NOMO-1 (cell line): ENCODE measurements at regions not wholly inside any gene's neighbourhood (a gene's known extent, or its start where the extent isn't known, plus 50 kb on each side); places are given as distances from the start of the nearest gene placed in this dataset.

Source experiments
- DNase-seq, 2 experiments: peaks; one replicate each; lab custom pipeline; 2025; ENCODE audit not compliant: unreplicated experiment in 2 of 2; lab: John Stamatoyannopoulos, UW

DNA sequence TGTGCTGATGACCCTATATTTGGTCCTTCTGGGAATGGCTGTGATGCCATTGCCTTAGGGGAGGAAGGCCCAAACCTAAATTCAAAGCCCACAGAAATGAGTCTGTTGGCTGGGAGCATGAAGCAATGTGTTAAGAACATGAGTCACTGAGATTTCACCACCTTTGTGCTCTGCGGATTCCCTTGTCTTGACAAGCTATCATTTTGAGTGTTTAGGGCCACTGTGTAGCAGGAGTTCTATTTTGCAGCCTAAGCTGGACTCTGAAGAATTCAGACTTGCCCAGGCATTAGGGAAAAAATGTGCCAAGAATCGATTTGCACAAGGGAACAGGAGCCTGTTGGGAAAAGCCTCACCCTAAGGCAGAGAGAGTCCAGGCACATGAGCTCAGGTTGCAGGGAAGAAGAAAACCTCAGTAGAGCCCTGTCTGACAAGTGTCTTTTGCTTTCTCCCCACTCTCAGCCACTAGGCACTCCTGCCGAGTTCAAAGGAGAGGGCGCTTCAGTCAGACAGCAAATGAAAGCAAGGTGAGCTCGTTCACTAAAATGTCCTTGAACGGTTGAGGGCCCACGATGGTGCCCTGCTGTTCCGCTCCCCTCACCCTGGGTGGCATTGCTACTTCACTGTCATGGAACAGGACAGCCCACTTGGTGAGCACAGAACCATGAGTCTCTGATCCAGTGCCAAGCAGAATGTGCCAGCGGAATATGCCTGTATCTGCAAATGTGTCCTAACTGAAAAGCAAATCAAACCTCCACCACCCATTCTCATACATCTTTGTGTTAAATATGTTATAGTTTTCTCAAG, 93.6 kb downstream of the PRLHR start:
- DNase-seq: peak; percentile 72 to 92

GRCh38 chr10:118501171-118501570, 94.3 kb downstream of the PRLHR start:
- no peak for DNase-seq

DNA sequence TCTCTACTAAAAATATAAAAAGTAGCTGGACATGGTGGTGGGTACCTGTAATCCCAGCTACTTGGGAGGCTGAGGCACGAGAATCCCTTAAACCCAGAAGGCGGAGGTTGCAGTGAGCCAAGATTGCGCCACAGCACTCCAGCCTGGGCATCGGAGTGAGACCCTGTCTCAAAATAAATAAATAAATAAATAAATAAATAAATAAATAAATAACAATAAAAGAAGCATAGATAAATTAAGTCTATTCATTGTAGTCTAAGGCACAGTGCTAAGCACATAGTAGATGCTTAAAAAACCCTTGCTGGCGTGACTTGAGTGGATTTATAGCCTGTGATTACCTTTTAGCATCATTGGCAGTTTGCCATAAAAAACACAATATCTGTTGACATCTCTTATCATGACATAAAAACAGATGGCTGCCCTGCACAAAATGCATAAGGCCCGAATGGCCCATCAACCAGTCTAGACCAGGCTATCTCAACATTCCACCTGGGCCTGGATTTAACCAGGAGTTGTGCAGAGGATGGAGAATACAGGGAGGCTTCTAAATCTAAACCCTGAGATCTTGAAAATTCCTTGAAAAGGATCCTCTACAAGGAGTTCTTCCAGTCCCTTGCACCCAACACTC, 94.9 kb downstream of the PRLHR start:
- no peak for DNase-seq

DNA sequence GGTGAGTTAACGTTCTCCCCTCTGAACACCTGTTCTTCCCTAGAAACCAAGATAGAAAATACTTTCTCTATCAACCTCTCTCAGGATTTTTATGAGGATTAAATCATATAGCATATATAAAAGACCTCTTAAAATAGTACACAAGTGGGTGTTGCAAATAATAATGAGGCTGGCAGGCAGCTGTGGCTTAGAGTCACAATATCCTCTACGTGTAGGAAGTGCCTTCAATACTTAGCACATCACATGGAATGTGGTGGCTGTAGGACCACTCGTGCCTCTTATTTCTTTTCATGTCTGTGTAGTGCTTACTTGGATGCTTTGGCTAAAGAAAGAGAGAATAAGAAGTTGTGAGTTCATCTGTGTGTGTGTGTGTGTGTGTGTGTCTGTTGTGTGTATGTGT, 96.3 kb downstream of the PRLHR start:
- DNase-seq: no peak

DNA sequence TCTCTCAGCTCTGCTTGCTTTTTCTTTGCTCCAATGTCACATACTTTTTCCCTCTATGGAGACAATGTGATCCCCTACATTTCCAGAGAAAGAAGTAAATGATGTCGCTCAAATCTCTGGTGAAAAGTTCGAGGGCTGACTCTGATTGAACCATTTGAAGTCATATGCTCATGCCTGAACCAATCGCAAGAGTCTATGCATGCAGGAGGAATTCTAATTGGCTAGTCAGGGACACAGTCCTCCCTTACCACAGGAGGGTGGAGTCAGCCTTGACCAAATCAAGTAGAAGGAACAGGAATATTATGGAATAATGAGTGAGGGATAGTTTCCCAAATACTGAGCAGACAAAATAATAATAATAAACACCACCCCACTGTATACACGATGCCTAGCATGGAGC, 96.8 kb downstream of the PRLHR start:
- DNase-seq: no peak

DNA sequence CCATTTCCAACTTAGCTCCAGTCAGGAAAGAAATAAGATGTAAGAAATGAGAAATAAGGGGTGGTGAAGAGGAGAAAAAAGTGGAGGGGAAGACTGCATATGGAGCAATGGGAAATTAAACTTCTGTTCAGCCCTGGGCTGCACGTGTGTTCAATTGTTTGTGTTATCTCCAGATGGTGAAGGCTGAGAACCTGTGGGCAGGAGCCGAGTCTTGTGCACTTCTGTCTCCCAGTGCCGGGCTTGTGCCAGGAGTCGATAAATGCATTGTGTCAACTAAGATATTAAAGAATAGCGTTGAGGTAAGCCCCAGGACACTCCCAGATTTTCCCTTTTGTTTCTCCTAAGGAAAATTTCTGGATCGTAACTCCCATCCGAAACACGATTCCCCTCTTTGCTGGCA, 98.2 kb downstream of the PRLHR start:
- DNase-seq: no peak

GRCh38 chr10:118496525-118496924, 98.9 kb downstream of the PRLHR start:
- DNase-seq: no peak

DNA sequence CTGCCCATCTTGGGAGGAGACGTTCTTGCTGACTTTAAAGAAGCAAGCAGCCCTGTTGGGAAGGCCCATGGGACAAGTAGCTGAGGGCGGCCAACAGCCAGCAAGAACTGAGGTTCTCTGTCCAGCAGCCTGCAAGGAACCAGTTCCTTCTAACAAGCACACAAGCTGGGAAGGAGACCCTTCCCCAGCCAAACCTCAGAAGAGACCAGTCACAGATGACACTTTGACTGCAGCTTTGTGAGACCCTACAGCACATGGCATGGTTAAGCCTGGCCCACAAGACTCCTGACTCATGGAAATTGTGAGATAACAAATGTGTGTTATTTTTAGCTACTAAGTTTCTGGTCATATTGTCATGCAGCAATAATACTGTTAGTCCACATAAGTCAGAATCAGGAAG, 99.9 kb downstream of the PRLHR start:
- DNase-seq: peak; percentile 8 to 42

DNA sequence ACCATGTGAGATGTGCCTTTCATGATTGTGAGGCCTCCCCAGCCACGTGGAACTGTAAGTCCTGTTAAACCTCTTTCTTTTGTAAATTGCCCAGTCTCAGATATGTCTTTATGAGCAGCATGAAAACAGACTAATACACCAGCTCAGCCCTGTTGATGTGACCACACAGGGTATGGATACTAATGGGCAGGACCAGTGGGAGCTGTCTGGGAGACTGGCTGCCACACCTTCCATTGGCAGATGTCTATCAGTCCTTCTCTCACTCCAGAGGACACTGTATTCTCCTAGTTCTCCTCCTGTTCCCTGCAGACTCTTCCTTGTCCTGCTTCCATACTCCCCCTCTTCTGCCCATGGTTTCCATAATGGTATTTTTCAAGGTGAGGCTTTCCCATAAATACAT, 104.4 kb downstream of the PRLHR start:
- DNase-seq: no peak

DNA sequence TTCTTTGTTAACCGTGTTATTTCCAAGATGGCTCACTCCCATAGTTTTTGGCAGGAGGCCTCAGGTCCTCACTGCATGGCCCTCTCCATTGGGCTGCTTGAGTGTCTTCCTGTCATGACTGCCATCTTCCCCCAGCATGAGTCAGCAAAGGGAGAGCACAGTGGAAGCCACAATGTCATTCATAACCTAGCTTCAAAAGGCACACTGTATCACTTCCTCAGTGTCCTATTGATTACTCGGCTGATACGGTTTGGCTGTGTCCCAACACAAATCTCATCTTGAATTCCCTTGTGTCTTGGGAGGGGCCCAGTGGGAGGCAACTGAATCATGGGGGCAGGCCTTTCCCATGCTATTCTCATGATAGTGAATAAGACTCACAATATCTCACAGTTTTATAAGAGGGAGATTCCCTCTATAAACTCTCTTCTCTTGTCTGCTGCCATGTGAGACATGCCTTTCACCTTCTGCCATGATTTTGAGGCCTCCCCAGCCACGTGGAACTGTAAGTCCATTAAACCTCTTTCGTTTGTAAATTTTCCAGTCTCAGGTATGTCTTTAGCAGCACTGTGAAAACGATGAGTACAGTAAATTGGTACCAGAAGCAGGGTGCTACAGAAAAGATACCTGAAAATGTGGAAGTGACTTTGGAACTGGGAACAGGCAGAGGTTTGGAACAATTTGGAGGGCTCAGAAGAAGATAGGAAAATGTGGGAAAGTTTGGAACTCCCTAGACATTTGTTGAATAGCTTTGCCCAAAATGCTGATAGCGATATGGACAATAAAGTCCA, 106.5 kb downstream of the PRLHR start:
- no peak for DNase-seq

- DNase-seq: no peak
Measured at GRCh38 chr10:118485641-118486040, 109.8 kb downstream of the PRLHR start.

DNA sequence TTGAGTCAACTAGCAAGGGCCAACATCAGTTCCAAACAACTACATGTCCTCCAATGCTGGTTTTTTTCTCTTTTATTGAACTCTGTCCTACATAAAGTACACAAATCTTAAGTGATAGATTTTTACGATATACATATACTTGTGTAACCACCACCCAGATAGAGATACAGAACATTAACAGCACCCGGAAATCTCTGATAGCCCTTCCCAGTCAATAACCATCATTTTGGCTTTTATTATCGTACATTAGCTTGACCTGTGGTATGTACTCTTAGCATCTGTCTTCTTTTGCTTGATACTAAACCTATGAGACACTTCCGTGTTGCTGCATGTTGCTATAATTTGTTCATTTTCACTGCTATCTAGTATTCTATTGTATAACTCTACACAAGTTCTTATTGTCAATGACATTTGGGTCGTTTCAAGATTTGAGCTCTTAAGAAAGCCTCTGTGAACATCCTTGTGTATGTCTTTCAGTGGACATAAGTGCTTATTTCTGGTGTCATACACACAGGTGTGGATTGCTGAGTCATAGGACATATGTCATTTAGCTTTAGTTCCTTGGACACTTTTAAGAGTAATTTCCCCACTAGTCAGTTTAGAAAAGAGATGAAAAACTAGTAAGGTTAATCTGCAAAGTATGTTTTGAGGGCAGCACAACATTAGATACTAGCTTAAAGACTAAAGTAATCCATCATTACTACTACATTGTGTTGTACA, 111.1 kb downstream of the PRLHR start:
- no peak for DNase-seq

DNA sequence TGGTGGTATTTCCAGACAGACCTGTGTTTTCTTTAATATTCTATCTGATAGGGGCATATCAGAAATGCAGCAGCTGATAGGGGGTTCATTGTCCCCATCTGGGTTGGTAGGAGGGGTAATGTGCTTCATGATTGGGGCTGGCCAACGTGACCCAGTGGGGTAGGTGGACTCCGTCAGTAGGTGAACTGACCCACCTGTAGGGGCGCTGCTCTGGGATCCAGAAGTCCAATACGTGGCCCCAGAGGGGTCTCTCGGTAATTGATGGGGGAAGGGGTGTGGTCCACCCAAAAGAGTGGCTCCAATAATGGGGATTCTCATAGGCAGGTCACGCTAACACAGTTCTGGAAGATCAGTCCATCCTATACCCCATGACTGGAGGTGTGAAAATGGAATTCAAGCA, 112.0 kb downstream of the PRLHR start:
- DNase-seq: no peak

DNA sequence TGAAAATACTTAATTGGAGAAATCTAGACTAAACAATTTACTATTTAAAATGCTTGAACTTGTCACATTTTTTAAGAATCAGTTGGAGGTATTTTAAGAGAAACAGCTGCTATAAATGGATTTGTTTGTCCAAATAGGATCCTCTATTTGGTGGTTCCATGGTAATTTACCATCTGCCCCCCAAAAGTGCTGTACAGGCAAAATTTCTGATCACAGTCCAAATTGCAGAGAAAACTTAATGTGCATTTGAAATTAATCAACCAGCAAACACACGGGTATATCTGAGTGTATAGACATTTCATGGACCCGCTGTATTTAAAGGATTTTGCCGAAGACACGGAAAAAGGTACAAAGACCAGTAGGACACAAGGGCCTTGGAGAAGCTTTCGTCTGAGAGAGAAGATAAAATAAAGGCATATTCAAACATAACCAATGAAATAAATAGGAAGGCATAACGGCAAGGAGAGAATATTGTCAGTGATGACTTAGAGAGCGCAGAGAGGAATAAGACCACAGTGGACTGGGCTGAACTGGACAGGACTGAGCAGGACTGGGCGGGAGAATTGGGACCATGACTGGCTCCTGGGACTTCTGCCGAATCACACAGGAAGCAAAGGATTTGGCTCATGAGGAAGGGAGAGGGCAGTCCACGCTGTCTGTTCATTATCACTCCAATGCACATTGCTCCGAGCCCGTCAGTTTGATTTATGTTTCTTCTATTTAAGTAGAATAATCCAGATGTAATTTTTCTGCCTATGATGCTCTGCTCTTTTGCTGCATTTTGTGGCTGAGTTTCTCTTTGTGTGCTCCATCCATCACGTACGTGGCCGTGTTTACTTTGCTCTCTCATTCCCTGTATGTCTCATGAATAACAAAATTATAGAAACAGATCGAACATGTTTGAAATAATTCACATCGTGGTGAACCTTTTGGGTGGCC, 112.8 kb downstream of the PRLHR start:
- no peak for DNase-seq

DNA sequence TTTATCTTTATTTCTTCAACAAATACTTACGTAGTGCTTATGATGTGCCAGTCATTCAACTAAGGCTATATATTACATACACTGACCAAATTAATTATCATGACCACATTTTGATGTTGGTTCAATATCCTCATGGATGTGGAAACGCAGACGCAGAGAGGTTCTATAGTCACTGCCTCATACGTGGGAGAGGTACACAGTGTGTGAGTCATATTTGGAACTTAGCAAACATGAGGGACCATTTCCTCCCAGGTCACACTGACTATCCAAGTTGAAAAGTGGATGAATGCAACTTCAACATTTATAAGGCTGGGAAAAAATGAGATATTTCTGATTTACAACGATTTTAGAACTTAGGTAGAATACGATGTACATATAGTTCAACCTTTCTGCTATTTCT, 113.6 kb downstream of the PRLHR start:
- DNase-seq: no peak

DNA sequence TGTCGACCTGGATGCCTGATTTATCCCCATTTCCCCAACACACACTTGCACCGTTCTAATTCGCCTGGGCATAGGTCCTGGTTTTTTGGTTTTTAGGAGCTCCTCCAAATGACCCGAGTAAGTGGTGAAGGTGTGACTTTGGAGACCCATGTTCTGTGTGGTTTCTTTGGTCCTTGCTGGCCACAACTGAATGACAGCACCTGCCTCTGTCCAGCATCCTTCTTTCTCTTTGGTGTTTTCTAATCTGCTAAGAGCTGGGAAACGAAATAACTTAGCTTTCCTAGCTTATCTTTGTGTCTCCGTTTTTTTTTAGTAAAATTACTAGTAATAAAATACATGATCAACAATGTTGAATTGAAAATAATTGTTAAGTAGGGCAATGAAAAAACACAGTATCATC, 120.2 kb downstream of the PRLHR start:
- DNase-seq: no peak

- DNase-seq: no peak
Measured at GRCh38 chr10:118474111-118474510, 121.3 kb downstream of the PRLHR start.

DNA sequence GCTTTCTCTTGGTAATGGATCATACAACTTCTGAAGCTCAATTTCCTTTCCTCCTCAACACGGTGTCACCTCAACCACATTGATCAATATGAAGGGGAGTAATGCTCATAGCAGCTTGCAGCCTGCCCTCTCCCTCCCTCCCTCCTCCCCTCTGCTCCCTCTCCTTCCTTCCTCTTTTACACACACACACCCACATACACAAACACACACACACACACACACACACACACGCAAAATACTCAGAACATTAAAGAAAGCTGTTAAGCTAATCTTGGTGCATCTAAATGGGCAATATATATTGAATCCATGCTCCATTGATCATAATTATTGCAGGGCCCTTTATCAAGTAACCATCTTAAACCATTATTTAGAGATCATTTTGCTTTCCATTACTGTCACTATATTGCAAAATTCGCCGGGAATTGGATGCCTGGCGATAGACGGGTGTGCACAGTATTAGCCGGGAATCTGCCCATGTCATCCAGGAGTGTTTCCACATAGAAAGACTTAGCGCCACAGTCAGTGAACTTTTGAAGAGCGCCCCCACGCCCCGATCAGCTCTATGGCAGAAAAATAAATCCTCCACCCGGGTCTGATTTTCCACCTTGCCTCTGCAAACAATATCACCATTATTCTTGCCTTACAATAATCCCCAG, 122.0 kb downstream of the PRLHR start:
- DNase-seq: peak; percentile 2 to 4
